ENCODE measurements at regions not wholly inside any gene's neighbourhood (a gene's known extent, or its start where the extent isn't known, plus 50 kb on each side); places are given as distances from the start of the nearest gene placed in this dataset.

GRCh38 chrX:114127005-114127404 is 456.9 kb upstream of the HTR2C start:
- TF ChIP-seq CTCF (IDR thresholded peaks at IDR 0.05 in 8 of 11, conservative IDR thresholded peaks at IDR 0.05 in 3 of 11), result no peak
- no peak for TF ChIP-seq POLR2A (IDR thresholded peaks at IDR 0.05)
